ENCODE measurements at regions not wholly inside any gene's neighbourhood (a gene's known extent, or its start where the extent isn't known, plus 50 kb on each side); places are given as distances from the start of the nearest gene placed in this dataset.
"Not testable (repeated sequence)": the region's sequence is repeated elsewhere in the genome, so short reads cannot be mapped to it uniquely, and the experiment has no call there.

- no peak for DNase-seq (ENCODE audit: low read depth)
Observed at GRCh38 chr2:12452185-12452584, 264.6 kb upstream of the TRIB2 start.

DNA sequence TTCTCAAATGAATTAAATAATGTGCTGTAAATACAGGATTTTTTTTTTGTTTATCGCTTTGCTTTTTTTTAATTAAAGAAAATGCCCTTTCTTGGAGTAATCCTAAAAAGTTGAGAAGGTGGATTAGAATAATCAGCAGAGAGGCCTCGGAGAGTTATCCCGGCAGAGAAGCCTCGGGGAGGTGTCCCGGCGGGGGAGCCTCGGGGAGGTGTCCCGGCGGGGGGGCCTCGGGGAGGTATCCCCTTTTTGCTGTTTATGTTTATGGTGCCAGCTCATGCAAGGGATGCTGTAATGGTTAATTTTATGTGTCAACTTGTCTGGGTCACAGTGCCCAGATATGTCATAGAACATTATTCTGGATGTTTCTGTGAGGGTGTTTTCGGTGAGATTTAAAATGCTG is 263.0 kb upstream of the TRIB2 start:
- no peak for DNase-seq (ENCODE audit: low read depth)

- DNase-seq (ENCODE audit: low read depth), result peak; percentile 31
Observed at GRCh38 chr2:12455661-12456060, 261.1 kb upstream of the TRIB2 start.

DNA sequence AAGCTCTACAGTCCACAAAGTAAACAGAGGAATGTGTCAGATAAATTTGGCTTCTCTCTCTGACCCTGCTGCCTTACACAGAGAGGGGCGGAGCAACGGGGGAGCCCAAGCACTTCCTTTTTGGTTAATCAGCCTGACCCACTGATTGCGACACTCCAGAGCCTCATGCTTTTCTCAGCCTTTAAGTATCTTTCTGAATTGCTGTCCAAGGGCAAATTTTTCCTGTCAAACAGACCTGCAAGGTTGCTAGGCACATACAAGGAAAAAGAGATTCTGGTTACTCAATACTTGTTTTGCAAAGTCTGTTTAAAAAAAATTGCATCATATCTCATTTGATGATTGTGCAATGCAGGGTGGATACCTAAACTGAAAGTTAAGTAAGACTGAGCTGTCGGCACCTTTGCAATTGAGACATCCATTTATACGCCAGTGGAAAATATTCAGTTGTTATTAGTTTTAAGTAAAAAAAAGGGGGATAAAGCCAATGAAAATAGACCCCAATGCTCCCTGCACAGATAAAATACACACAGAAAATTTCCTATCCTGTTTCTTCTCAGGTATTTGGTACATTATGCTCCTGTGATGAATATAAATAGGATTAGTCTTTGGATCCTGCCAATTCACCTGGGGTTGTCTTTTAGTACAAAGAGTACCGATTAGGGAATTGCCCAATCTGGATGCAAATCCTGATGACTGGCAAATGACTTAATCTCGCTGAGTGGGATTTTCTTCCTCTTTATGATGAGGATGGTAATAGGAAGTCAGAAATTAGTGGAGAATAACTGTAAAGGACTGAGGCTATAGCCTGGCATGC is 260.2 kb upstream of the TRIB2 start:
- DNase-seq (ENCODE audit: low read depth), result peak; percentile 32

DNA sequence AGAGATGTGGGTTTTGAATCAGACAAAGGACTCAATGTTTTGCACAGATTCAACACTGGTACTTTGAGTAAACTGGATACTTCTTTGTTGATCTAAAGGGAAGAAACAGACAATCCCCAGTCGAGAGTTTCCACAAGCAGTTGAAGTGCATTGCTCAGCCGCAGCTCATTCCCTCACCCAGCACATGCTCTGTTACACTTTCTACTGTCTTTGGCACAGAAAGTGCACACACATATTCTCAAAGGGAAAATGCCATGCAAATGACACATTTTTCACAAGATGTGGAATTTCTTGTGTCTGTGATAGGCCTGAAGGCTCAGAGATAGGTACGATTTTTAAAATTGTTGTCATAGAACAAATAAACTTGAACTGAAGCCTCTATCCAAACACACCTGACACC is 258.9 kb upstream of the TRIB2 start:
- no peak for DNase-seq (ENCODE audit: low read depth)

GRCh38 chr2:12463189-12463588 is 253.5 kb upstream of the TRIB2 start:
- no peak for DNase-seq (ENCODE audit: low read depth)

DNA sequence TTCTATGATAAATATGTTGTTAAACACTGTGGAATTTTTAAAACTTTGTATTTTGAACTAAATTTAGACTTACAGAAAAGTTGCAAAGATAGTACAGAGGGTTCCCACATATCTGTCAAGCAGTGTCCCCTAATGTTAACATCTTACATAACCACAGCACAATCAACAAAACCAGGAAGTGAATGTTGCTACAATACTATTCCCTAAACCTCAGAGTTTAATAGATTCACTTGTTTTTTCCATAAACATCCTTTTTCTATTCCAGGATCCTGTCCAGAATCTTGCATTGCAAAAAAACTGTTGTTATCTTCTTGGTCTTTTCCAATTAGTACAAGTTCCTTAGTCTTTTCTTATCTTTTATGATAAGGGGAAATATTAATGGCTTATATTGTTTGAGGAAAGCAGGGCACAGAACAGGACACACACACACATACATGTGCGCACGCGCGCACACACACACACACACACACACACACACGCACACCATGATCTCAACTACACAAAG is 251.1 kb upstream of the TRIB2 start:
- peak; percentile 16 for DNase-seq (ENCODE audit: low read depth)

DNA sequence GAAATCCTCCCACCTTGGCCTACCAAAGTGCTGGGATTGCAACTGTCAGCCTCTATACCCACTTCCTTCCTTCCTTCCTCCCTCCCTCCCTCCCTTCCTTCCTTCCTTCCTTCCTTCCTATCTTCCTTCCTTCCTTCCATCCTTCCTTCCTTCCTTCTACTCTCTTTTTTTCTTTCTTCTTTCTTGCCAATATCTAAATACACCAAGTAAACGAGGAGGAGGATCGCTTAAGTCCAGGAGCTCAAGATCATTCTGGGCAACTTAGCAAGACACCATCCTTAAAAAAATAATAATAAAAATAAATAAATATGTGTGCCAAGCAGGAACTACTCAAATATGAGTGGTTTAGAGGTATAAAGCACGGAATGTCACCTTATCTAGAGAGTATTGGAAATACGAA is 249.4 kb upstream of the TRIB2 start:
- DNase-seq (ENCODE audit: low read depth), result no peak

DNA sequence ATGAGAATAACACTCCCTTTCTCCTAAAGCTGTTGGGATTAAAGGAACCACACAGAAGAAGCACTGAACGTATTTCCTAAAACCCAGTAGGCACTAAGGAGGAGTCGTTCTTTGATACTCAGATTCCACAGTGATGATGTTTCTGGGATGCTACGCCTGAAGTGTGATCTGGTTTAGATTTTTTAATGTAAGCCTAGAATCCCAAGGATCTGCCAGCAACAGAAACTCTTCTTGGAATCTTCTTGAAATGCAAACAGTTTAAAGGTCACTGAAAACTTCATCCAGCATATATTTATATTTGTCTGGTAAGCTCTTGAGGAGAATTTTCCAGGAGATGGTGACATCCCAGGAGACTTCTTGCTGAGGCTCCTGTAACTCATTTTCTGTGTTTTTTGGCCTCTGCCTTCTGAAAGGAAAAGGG is 247.6 kb upstream of the TRIB2 start:
- peak; percentile 50 for DNase-seq (ENCODE audit: low read depth)

- not testable (repeated sequence) for DNase-seq (ENCODE audit: low read depth)
Observed at GRCh38 chr2:12472265-12472664, 244.5 kb upstream of the TRIB2 start.

- no peak for DNase-seq (ENCODE audit: low read depth)
Observed at GRCh38 chr2:12478151-12479064, 238.3 kb upstream of the TRIB2 start.

DNA sequence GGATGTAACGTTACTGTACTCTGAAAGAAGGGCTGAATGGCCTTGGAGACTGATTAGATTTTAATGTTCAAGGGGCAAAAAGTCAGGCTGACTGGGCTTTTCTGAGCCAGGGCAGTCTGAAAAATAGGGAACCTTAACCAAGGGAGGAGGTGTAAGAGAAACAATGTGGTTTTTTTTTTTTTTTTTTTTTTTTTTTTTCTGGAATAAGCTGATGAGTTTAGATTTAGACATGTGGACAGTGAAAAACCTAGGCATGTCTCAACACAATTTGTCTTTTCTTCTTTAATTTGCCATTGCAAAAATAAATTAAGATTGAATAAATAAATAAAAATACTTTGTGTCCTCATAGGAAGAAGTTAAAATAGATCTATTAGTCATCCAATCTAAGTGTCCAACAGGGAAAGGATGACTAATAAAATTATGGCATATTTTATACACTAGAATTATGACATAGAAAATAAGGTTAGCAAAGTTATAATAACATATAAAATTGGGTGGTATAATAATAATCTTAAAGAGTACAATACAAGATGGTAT is 237.6 kb upstream of the TRIB2 start:
- no peak for DNase-seq (ENCODE audit: low read depth)

GRCh38 chr2:12484536-12485115 is 232.1 kb upstream of the TRIB2 start:
- DNase-seq (ENCODE audit: low read depth), result no peak

DNA sequence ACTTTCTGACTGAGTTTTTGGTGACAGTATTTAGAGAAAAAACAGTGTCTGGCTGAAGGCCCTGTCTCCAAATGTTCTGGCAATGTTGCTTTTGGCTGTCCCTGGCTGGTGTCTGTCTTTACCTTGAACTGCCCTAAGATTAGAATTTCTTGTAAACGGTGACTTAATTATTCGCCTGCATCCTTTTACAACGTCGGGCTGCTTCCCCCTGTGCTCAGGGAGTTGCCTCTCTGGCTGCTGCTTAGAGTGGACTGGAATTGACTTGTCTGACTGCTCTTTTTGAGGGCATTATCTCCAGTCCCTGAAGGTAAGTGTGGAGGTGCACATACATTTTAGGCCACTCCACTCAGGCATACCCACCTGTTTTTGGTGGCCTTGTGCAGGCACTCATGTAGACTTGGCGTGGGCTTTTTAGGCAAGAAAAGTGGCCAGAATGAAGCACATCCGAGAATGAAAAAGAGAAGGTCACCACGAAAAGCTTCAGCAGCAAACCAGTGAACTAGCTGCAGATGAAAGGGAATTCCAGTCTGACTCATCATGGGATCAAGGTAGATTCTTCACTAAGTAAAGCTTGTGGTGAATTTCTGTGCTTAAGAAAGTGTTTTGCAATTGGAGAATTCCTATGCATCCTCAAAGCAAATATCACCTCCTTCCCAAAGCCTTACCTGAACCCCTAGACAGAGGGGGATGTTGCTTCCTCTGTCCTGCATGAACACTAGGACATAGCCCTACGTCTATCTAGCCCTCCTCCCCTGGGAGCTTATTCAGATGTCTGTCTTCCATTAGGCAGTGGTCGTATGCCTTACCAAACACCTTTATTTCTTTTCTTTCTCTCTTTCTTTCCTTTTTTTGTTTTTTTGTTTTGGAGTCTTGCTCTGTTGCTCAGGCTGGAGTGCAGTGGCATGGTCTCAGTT is 230.3 kb upstream of the TRIB2 start:
- no peak for DNase-seq (ENCODE audit: low read depth)

- no peak for DNase-seq (ENCODE audit: low read depth)
Observed at GRCh38 chr2:12487253-12488004, 229.3 kb upstream of the TRIB2 start.

DNA sequence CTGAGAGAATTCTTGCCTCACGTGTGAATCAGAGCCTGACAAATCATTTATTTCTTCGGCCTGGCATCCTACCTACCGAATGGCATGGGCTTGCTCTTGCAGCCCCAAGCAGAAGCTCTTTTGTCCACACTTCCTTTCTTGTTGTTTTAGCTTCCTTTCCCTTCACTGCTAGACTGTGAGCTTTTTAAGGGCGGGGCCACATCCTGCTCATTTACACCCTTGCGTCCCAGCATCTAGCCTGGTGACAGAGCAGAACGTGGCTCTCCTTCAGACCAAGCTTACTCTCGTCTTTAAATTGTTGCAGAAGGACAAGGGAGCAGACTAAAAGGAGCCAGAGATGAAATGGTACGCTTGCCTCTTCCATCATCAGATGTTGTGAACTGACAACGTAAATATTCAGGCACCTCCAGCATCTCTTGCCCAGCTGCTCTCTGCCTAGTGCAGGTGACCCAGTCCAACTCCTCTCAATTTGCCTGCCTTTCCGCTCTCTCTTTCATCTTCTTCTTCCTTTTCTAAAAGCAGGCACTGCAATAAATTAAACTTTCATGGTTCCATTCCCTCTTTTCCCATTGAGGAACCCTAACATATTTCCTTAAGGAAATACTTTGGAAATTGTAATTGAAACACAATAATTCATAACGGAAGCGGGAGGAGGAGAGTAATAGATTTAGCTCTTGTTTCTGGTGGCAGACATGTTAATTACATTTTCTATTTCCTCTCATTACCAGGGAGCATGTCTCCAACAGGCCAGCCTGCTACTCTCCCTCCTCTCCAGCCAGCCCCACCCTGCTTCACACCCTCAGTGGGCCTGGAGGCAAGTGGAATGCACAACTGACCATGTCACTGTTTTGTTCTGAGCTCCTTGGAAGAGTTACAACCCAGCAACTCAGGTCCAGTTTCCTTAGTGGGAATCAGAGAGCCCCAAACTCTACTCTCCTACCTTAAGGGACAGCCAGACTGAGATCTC is 228.1 kb upstream of the TRIB2 start:
- no peak for DNase-seq (ENCODE audit: low read depth)

- no peak for DNase-seq (ENCODE audit: low read depth)
Observed at GRCh38 chr2:12490641-12491040, 226.1 kb upstream of the TRIB2 start.

DNA sequence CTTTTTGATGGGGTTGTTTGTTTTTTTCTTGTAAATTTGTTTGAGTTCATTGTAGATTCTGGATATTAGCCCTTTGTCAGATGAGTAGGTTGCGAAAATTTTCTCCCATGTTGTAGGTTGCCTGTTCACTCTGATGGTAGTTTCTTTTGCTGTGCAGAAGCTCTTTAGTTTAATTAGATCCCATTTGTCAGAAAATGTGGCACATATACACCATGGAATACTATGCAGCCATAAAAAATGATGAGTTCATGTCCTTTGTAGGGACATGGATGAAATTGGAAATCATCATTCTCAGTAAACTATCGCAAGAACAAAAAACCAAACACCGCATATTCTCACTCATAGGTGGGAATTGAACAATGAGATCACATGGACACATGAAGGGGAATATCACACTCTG is 224.4 kb upstream of the TRIB2 start:
- DNase-seq (ENCODE audit: low read depth), result not testable (repeated sequence)

DNA sequence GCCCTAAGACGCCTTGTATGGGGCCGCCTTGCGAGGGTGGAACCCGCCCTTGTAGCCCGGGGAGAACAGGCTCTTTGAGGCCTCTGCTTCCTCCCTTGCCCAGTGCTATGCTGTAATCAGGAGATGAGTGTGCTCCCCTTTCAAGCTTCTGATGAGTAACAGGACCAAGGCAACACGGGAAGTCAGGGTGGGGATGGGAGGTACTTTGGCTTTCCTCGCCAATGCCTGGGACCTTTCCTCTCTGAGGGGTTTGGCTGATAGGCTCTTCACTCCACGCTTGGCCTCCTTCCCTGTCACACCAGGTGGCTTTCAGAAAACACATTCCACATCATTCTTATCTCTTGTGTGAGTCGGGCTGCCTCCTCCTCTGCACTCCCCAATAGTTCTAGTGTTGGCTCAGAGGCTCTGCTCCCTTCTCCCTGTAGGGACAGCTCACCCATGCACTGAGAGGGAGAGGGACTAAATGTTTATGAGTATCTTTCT is 223.7 kb upstream of the TRIB2 start:
- DNase-seq (ENCODE audit: low read depth), result no peak

Data from forelimb muscle (tissue), 1 donor.